Endothelial cell of umbilical vein (primary cell): ENCODE measurements at regions not wholly inside any gene's neighbourhood (a gene's known extent, or its start where the extent isn't known, plus 50 kb on each side); places are given as distances from the start of the nearest gene placed in this dataset.

Source experiments
- CTCF ChIP-seq, 2 donors: IDR thresholded peaks; 1 replicate in 1 of 2; 2 replicates in 1 of 2; pipeline ENCODE4 v1.5.1; 2011; ENCODE audit warnings: low read length in 2 of 2, mild to moderate bottlenecking in 2 of 2, moderate library complexity in 2 of 2, control low read depth in 1 of 2, inconsistent platforms in 1 of 2, low read depth in 1 of 2; ENCODE audit not compliant: insufficient read depth in 1 of 2; ENCODE audit errors: extremely low read depth in 1 of 2
- EZH2 ChIP-seq: IDR thresholded peaks from 2 replicates; pipeline ENCODE4 v1.6.1; 2012; ENCODE audit warnings: borderline replicate concordance, low read depth, mild to moderate bottlenecking, moderate library complexity, low read length, inconsistent platforms; ENCODE audit not compliant: severe bottlenecking
- MYC ChIP-seq: IDR thresholded peaks from one replicate; pipeline ENCODE4 v1.6.1; 2011; ENCODE audit warnings: mild to moderate bottlenecking, low read depth, low read length
- POLR2A ChIP-seq: IDR thresholded peaks from 2 replicates; pipeline ENCODE4 v1.6.1; 2012; ENCODE audit warnings: low read depth, mild to moderate bottlenecking, control low read depth, low read length
- POLR2AphosphoS5 ChIP-seq: IDR thresholded peaks from 2 replicates; pipeline ENCODE4 v1.6.1; 2012; ENCODE audit warnings: low read depth, mild to moderate bottlenecking, control low read depth, low read length, moderate library complexity; ENCODE audit not compliant: insufficient read depth

GRCh38 chr4:173626277-173626676, 96.2 kb upstream of the HAND2 start:
- TF ChIP-seq CTCF (IDR thresholded peaks at IDR 0.05; ENCODE audit: extremely low read depth in 1 of 2, insufficient read depth in 1 of 2, low read depth in 1 of 2, low read length in 2 of 2) (no peak), POLR2AphosphoS5 (no peak), POLR2A (no peak), EZH2 (no peak), MYC (no peak)
